Erythroblast (primary cell): ENCODE measurements at regions not wholly inside any gene's neighbourhood (a gene's known extent, or its start where the extent isn't known, plus 50 kb on each side); places are given as distances from the start of the nearest gene placed in this dataset.

Source experiments
- GATA1 ChIP-seq: IDR thresholded peaks from 2 replicates; pipeline ENCODE4 v1.6.1; 2011; ENCODE audit warnings: low read depth, mild to moderate bottlenecking, control low read depth, low read length, moderate library complexity
- POLR2A ChIP-seq: IDR thresholded peaks from 2 replicates; pipeline ENCODE4 v1.6.1; 2011; ENCODE audit warnings: mild to moderate bottlenecking, low read length

- TF ChIP-seq POLR2A (no peak), GATA1 (no peak)
Observed at GRCh38 chr4:74613266-74613665, 168.3 kb downstream of the AREG start.
